MCF 10A (cell line): ENCODE measurements at regions not wholly inside any gene's neighbourhood (a gene's known extent, or its start where the extent isn't known, plus 50 kb on each side); places are given as distances from the start of the nearest gene placed in this dataset.

Source experiments
- BruUV-seq: library from RNA; stranded (reverse); fragments of 400-500 nt; replicated peaks from 2 replicates; lab custom pipeline; 2021; lab: Mats Ljungman, UMichigan
- CTCF ChIA-PET: fragments of 300-600 bp; sonication (Branson Sonifier 250); formaldehyde crosslinking; extraction: SDS; loops from one replicate; lab custom pipeline; 2021; ENCODE audit warnings: antibody characterized with exemption, inconsistent platforms; lab: Yijun Ruan, JAX
- POLR2A ChIA-PET: fragments of 300-600, 350-650 bp; sonication (Branson Sonifier 250); formaldehyde crosslinking; extraction: SDS; loops from one replicate; lab custom pipeline; 2020; ENCODE audit warnings: antibody characterized with exemption, inconsistent platforms; lab: Yijun Ruan, JAX
- DNase-seq: peaks from one replicate; pipeline ENCODE4 v3.0.0-alpha.2; 2018; ENCODE audit not compliant: unreplicated experiment
- H3K27ac Mint-ChIP-seq: one replicate; pipeline ENCODE4 v1.8.0; 2022; ENCODE audit warnings: mild to moderate bottlenecking, low read depth, mixed read lengths; ENCODE audit not compliant: unreplicated experiment
- H3K27me3 Mint-ChIP-seq: one replicate; pipeline ENCODE4 v1.8.0; 2022; ENCODE audit warnings: mixed read lengths; ENCODE audit not compliant: insufficient read depth, unreplicated experiment
- H3K36me3 Mint-ChIP-seq: one replicate; pipeline ENCODE4 v1.8.0; 2022; ENCODE audit warnings: mild to moderate bottlenecking, moderate library complexity, mixed read lengths; ENCODE audit not compliant: insufficient read depth, unreplicated experiment
- H3K4me1 Mint-ChIP-seq: one replicate; pipeline ENCODE4 v1.8.0; 2022; ENCODE audit warnings: mixed read lengths; ENCODE audit not compliant: insufficient read depth, unreplicated experiment
- H3K4me3 Mint-ChIP-seq: one replicate; pipeline ENCODE4 v1.8.0; 2022; ENCODE audit warnings: mild to moderate bottlenecking, moderate library complexity, mixed read lengths; ENCODE audit not compliant: unreplicated experiment
- H3K9me3 Mint-ChIP-seq: one replicate; pipeline ENCODE4 v1.8.0; 2022; ENCODE audit warnings: mixed read lengths; ENCODE audit not compliant: unreplicated experiment
- intact Hi-C: fragments of 100-400 bp; cut with micrococcal nuclease; formaldehyde crosslinking; loops from 2 replicates; pipeline ENCODE4 v1.14.1; 2022
- TF ChIP-seq, protein P1 (sequence below): fragments of 200-600 bp; IDR thresholded peaks from one replicate; pipeline ENCODE4 v1.8.0; 2022; ENCODE audit warnings: antibody characterized with exemption, mild to moderate bottlenecking; ENCODE audit not compliant: unreplicated experiment

DNA sequence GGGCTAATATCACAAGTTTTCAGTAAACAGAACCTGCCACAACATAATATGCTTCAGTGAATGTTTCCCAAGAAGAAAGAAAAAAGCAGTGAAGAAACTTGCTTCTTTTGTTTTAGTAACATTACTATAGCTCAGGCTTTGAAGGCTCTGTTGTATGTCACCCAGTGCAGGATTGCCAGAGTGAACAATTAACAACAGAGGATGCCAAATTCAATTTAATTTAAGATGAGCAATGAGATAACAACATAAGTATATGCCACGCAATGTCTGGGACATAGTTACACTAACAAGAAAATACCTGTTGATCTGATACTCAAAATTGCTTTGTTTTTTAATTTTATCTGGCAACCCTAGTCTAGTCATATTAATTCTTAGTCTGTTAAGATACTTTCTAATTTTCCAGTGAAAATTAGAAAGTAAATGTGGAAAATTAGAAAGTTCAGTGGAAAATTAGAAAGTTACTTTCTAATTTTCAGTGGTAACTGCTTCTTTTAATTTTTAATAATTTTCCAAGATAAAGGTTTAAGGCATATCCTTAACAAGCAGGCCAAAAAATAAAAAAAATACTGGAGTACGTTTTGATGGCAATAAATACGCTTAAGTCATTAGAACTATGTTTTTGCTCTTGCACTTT is 336.3 kb downstream of the SLITRK6 start:
- DNase-seq: no peak
- Mint-ChIP-seq H3K9me3 (no peaks in the 10 kb centered on the region), H3K27ac (no peak overlapping the region), H3K36me3 (no peaks in the 10 kb centered on the region), H3K4me1 (no peaks in the 10 kb centered on the region), H3K4me3 (no peak overlapping the region), H3K27me3 (no peaks in the 10 kb centered on the region)
- intact Hi-C loops: no loop called here
- CTCF ChIA-PET: no interaction called here
- TF ChIP-seq, protein P1, sequence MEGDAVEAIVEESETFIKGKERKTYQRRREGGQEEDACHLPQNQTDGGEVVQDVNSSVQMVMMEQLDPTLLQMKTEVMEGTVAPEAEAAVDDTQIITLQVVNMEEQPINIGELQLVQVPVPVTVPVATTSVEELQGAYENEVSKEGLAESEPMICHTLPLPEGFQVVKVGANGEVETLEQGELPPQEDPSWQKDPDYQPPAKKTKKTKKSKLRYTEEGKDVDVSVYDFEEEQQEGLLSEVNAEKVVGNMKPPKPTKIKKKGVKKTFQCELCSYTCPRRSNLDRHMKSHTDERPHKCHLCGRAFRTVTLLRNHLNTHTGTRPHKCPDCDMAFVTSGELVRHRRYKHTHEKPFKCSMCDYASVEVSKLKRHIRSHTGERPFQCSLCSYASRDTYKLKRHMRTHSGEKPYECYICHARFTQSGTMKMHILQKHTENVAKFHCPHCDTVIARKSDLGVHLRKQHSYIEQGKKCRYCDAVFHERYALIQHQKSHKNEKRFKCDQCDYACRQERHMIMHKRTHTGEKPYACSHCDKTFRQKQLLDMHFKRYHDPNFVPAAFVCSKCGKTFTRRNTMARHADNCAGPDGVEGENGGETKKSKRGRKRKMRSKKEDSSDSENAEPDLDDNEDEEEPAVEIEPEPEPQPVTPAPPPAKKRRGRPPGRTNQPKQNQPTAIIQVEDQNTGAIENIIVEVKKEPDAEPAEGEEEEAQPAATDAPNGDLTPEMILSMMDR: no peak
- no TSS peak for BruUV-seq
- POLR2A ChIA-PET: no interaction called here

DNA sequence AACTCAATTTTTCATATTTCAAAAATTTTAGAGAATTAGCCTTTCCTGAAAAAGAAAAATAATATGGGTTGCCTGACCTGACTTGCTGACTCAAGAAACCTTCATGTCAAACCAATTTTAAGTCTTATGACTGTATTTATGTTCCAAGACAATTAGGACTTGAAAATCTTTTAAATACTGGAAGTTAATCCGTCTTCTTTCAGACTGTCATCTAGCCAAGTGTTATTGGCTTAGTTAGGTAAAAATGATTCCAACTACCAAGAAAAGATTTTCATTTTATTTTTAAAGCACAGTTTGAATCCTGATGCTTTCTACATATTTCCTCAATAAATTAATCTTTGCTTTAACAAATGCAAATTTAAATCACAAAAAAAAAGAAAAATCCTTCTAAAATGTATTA is 337.6 kb downstream of the SLITRK6 start:
- no peaks in the 10 kb centered on the region for H3K4me1 Mint-ChIP-seq
- BruUV-seq: no TSS peak
- H3K9me3 Mint-ChIP-seq: peaks cover 9% of the 10 kb centered on the region
- no peaks in the 10 kb centered on the region for H3K36me3 Mint-ChIP-seq
- ChIA-PET CTCF (no interaction called here), POLR2A (no interaction called here)
- no peak overlapping the region for H3K4me3 Mint-ChIP-seq
- H3K27ac Mint-ChIP-seq: no peak overlapping the region
- TF ChIP-seq, protein P1: no peak
- intact Hi-C loops: no loop called here
- DNase-seq: no peak
- H3K27me3 Mint-ChIP-seq: no peaks in the 10 kb centered on the region

DNA sequence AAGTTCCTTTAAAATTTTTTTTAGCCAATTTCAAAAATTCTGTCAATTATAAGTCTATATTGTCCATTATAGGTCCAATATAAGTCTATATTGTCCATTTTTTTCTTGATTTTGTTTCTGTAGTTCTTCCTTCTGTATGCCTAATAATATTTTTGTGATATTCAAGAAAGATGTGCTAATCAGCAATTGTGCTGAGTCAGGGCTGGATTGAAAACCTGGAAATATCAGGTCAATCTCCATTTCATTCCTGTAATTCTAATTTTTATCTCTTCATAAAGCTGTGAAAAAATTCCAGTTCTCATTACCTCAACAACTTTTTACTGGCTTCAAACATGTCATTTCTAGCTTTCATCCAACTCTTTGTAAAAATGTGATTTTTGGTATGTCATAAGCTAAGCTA is 353.7 kb downstream of the SLITRK6 start:
- H3K27me3 Mint-ChIP-seq: no peaks in the 10 kb centered on the region
- H3K4me3 Mint-ChIP-seq: no peak overlapping the region
- no peaks in the 10 kb centered on the region for H3K36me3 Mint-ChIP-seq
- TF ChIP-seq, protein P1: no peak
- BruUV-seq: no TSS peak
- intact Hi-C loops: no loop called here
- CTCF ChIA-PET: no interaction called here
- no peak for DNase-seq
- no peak overlapping the region for H3K27ac Mint-ChIP-seq
- H3K9me3 Mint-ChIP-seq: no peaks in the 10 kb centered on the region
- H3K4me1 Mint-ChIP-seq: no peaks in the 10 kb centered on the region
- POLR2A ChIA-PET: no interaction called here

DNA sequence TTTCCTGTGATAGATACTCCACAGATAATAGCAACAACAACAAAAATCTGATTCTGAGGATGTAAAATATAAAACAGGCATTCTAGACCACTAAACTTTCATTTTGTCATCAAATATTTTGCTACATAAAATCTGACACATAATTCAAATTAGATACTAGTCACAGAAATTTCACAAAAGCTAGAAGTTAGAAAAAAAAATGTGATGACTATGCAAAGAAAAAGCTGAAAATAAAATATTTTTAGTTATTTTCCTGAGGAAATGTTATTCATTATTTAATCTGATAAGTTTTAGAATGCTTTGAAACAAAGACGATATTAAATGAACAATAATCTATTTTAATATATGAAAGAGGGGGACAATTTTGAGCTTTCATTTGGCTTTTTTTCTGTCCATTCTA is 357.2 kb downstream of the SLITRK6 start:
- Mint-ChIP-seq H3K27me3 (no peaks in the 10 kb centered on the region), H3K27ac (no peak overlapping the region), H3K4me1 (no peaks in the 10 kb centered on the region), H3K4me3 (no peak overlapping the region), H3K36me3 (no peaks in the 10 kb centered on the region), H3K9me3 (no peaks in the 10 kb centered on the region)
- no peak for DNase-seq
- no TSS peak for BruUV-seq
- intact Hi-C loops: no loop called here
- POLR2A ChIA-PET: no interaction called here
- TF ChIP-seq, protein P1: no peak
- CTCF ChIA-PET: no interaction called here
